Mesenchymal stem cell (in vitro differentiated cells and primary cell): ENCODE measurements at regions not wholly inside any gene's neighbourhood (a gene's known extent, or its start where the extent isn't known, plus 50 kb on each side); places are given as distances from the start of the nearest gene placed in this dataset.

Experiments used
- DNase-seq: peaks from one replicate; pipeline ENCODE4 v3.0.0-alpha.2; 2013
- H2AFZ ChIP-seq: one replicate; pipeline ENCODE4 v1.6.1; 2013; ENCODE audit warnings: low read depth, mild to moderate bottlenecking, control low read depth, inconsistent platforms, low read length, moderate library complexity
- H2AK5ac ChIP-seq: 2 replicates; pipeline ENCODE4 v1.6.1; 2013; ENCODE audit warnings: low read length, moderate library complexity, mild to moderate bottlenecking, inconsistent platforms; ENCODE audit not compliant: severe bottlenecking
- H2BK120ac ChIP-seq: one replicate; pipeline ENCODE4 v1.6.1; 2013; ENCODE audit warnings: low read depth, mild to moderate bottlenecking, inconsistent platforms, low read length, moderate library complexity
- H2BK12ac ChIP-seq, 2 experiments: one replicate each; pipeline ENCODE4 v1.6.1; 2013; ENCODE audit warnings: inconsistent platforms in 2 of 2, low read length in 2 of 2, mild to moderate bottlenecking in 2 of 2, moderate library complexity in 2 of 2, control low read depth in 1 of 2
- H2BK15ac ChIP-seq: one replicate; pipeline ENCODE4 v1.6.1; 2013; ENCODE audit warnings: mild to moderate bottlenecking, low read depth, inconsistent platforms; ENCODE audit not compliant: poor library complexity, severe bottlenecking
- H2BK5ac ChIP-seq: 2 replicates; pipeline ENCODE4 v1.6.1; 2013; ENCODE audit warnings: low read depth, mild to moderate bottlenecking, low read length, control low read depth, inconsistent platforms; ENCODE audit not compliant: poor library complexity, severe bottlenecking
- H3K14ac ChIP-seq, 2 experiments: one replicate each; pipeline ENCODE4 v1.6.1; 2013; ENCODE audit warnings: inconsistent platforms in 2 of 2, low read length in 2 of 2, control low read depth in 1 of 2, mild to moderate bottlenecking in 1 of 2, moderate library complexity in 1 of 2
- H3K18ac ChIP-seq, 2 experiments: one replicate each; pipeline ENCODE4 v1.6.1; 2013; ENCODE audit warnings: inconsistent platforms in 2 of 2, low read length in 2 of 2, control low read depth in 1 of 2, low read depth in 1 of 2, mild to moderate bottlenecking in 1 of 2
- H3K23ac ChIP-seq, 2 experiments: one replicate each; pipeline ENCODE4 v1.6.1; 2013; ENCODE audit warnings: inconsistent platforms in 2 of 2, low read length in 2 of 2, mild to moderate bottlenecking in 2 of 2, moderate library complexity in 2 of 2, control low read depth in 1 of 2
- H3K27ac ChIP-seq: 2 replicates; pipeline ENCODE4 v1.5.1; 2013; ENCODE audit warnings: mild to moderate bottlenecking, moderate library complexity, low read length, control low read depth, inconsistent platforms; ENCODE audit not compliant: poor library complexity, severe bottlenecking
- H3K27me3 ChIP-seq, 2 experiments: 2 replicates each; pipeline versions ENCODE4 v1.6.1 to v1.7.0; 2013; ENCODE audit warnings: low read length in 2 of 2, mild to moderate bottlenecking in 2 of 2, moderate library complexity in 2 of 2, control low read depth in 1 of 2, inconsistent platforms in 1 of 2; ENCODE audit not compliant: control insufficient read depth in 1 of 2, insufficient read depth in 1 of 2
- H3K36me3 ChIP-seq, 2 experiments: 2 replicates each; pipeline versions ENCODE4 v1.6.1 to v1.7.0; 2013; ENCODE audit warnings: low read length in 2 of 2, control low read depth in 1 of 2, inconsistent platforms in 1 of 2, low read depth in 1 of 2, mild to moderate bottlenecking in 1 of 2; ENCODE audit not compliant: insufficient read depth in 2 of 2, control insufficient read depth in 1 of 2
- H3K4ac ChIP-seq, 2 experiments: one replicate each; pipeline ENCODE4 v1.6.1; 2013; ENCODE audit warnings: inconsistent platforms in 2 of 2, low read length in 2 of 2, mild to moderate bottlenecking in 2 of 2, moderate library complexity in 2 of 2, control low read depth in 1 of 2, low read depth in 1 of 2
- H3K4me1 ChIP-seq: 2 replicates; pipeline ENCODE4 v1.6.1; 2013; ENCODE audit warnings: low read depth, low read length, control low read depth; ENCODE audit not compliant: control insufficient read depth, insufficient read depth
- H3K4me2 ChIP-seq: 2 replicates; pipeline ENCODE4 v1.6.1; 2013; ENCODE audit warnings: low read length, mild to moderate bottlenecking, inconsistent platforms; ENCODE audit not compliant: poor library complexity, severe bottlenecking
- H3K4me3 ChIP-seq, 2 experiments: 2 replicates each; pipeline versions ENCODE4 v1.5.1 to v1.7.0; 2013; ENCODE audit warnings: low read length in 2 of 2, mild to moderate bottlenecking in 2 of 2, control low read depth in 1 of 2, low read depth in 1 of 2; ENCODE audit not compliant: insufficient read depth in 1 of 2
- H3K79me1 ChIP-seq: replicated peaks from 2 replicates; pipeline ENCODE4 v1.6.1; 2013; ENCODE audit warnings: mild to moderate bottlenecking, control low read depth, low read length, inconsistent platforms; ENCODE audit not compliant: poor library complexity, severe bottlenecking
- H3K9ac ChIP-seq: 2 replicates; pipeline ENCODE4 v1.7.0; 2013; ENCODE audit warnings: mild to moderate bottlenecking, low read length, moderate library complexity
- H3K9me3 ChIP-seq: 2 replicates; pipeline ENCODE4 v1.7.0; 2013; ENCODE audit warnings: mild to moderate bottlenecking, low read length; ENCODE audit not compliant: control insufficient read depth
- H4K8ac ChIP-seq: one replicate; pipeline ENCODE4 v1.6.1; 2013; ENCODE audit warnings: inconsistent platforms, mild to moderate bottlenecking, low read length, moderate library complexity
- H4K91ac ChIP-seq: one replicate; pipeline ENCODE4 v1.6.1; 2013; ENCODE audit warnings: mild to moderate bottlenecking, low read length, inconsistent platforms
- WGBS: methylation state at CpG from one replicate; pipeline ENCODE4 v1.1.7; 2013; ENCODE audit warnings: mixed read lengths; 5-methylcytosine and 5-hydroxymethylcytosine counted together

- H3K23ac ChIP-seq: no peak overlapping the region
- H2AFZ ChIP-seq: no peak overlapping the region
- no peak overlapping the region for H4K8ac ChIP-seq
- H3K36me3 ChIP-seq: no peaks in the 10 kb centered on the region
- H3K27ac ChIP-seq: no peak overlapping the region
- no peak overlapping the region for H3K14ac ChIP-seq
- H3K9ac ChIP-seq: no peak overlapping the region
- no peaks in the 10 kb centered on the region for H3K27me3 ChIP-seq
- no peak overlapping the region for H3K4me3 ChIP-seq
- no peak overlapping the region for H2BK5ac ChIP-seq
- no peak overlapping the region for H3K18ac ChIP-seq
- no peak for DNase-seq
- no peaks in the 10 kb centered on the region for H3K4me1 ChIP-seq
- no peak overlapping the region for H3K4ac ChIP-seq
- no peak overlapping the region for H2BK12ac ChIP-seq
- H3K79me1 ChIP-seq: no peaks in the 10 kb centered on the region
- no peak overlapping the region for H2BK15ac ChIP-seq
- no peak overlapping the region for H3K4me2 ChIP-seq
- H2AK5ac ChIP-seq: no peak overlapping the region
- H4K91ac ChIP-seq: no peak overlapping the region
- no peak overlapping the region for H2BK120ac ChIP-seq
- no peaks in the 10 kb centered on the region for H3K9me3 ChIP-seq
- 83% methylated on average over 2 of the region's 3 CpGs for WGBS
Observed at GRCh38 chr16:7107436-7107835, 225.2 kb upstream of the RBFOX1 start.

DNA sequence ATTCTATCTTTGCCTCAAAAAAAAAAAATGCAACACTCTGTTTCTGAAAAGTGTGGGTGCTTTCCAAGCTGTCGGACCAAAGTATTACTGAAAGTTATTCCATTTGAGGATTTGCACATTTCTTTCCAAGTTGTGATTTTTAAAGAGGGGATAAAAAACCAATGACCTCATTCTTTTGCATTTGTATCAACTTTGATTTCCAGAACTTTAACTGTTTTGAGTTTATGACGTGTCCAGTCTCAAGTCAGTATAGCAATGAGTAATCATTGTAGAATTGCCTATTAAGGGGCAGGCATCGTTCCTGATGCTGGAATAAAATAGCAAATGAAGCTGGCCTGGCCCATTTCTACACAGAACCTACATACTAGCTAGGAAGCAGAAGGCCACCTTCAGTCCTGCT lies 229.6 kb upstream of the RBFOX1 start:
- Histone ChIP-seq H2BK5ac (no peak overlapping the region), H3K23ac (no peak overlapping the region), H2AFZ (no peak overlapping the region), H4K8ac (no peak overlapping the region), H3K4ac (no peak overlapping the region), H3K4me2 (no peak overlapping the region), H2BK15ac (no peak overlapping the region), H3K18ac (no peak overlapping the region), H3K9me3 (no peaks in the 10 kb centered on the region), H3K4me1 (no peaks in the 10 kb centered on the region), H3K27me3 (no peaks in the 10 kb centered on the region), H3K9ac (no peak overlapping the region), H3K14ac (no peak overlapping the region), H2BK120ac (no peak overlapping the region), H2AK5ac (no peak overlapping the region), H4K91ac (no peak overlapping the region), H2BK12ac (no peak overlapping the region), H3K36me3 (no peaks in the 10 kb centered on the region), H3K4me3 (no peak overlapping the region), H3K27ac (no peak overlapping the region), H3K79me1 (no peaks in the 10 kb centered on the region)
- 35% methylated on average over 2 of the region's 3 CpGs for WGBS
- no peak for DNase-seq

DNA sequence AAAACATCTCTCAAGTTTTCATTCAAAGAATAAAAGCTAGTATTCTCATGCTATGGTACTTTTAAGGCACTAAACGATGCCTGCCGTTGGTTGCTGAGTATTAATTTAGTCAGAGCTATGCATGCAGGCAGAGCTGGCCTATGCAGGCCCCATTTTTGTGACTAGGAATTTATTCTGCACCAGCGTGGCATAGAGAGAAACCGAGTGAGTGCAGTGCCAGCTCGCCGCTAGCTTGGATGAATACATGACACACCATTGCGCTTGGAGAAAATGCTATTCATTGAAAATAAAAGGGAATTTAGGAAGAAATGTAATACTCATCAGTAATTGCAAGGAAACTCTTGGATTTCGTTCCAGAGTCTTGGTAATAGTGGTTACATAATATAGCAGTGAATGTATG lies 231.6 kb upstream of the RBFOX1 start:
- Histone ChIP-seq H3K4me2 (no peak overlapping the region), H2BK120ac (no peak overlapping the region), H3K4ac (no peak overlapping the region), H4K8ac (no peak overlapping the region), H2AK5ac (no peak overlapping the region), H2BK5ac (no peak overlapping the region), H3K23ac (no peak overlapping the region), H3K27ac (no peak overlapping the region), H2BK15ac (no peak overlapping the region), H4K91ac (no peak overlapping the region), H3K14ac (no peak overlapping the region), H3K9ac (no peak overlapping the region), H3K27me3 (no peaks in the 10 kb centered on the region), H3K79me1 (no peaks in the 10 kb centered on the region), H2BK12ac (no peak overlapping the region), H3K9me3 (no peaks in the 10 kb centered on the region), H3K4me1 (no peaks in the 10 kb centered on the region), H2AFZ (no peak overlapping the region), H3K18ac (no peak overlapping the region), H3K4me3 (no peak overlapping the region), H3K36me3 (no peaks in the 10 kb centered on the region)
- WGBS: 65% methylated on average over 8 of the region's 8 CpGs
- DNase-seq: no peak

- Histone ChIP-seq H3K23ac (no peak overlapping the region), H3K9ac (no peak overlapping the region), H2AFZ (no peak overlapping the region), H3K4me3 (no peak overlapping the region), H2BK120ac (no peak overlapping the region), H3K4me2 (no peak overlapping the region), H2BK5ac (no peak overlapping the region), H2AK5ac (no peak overlapping the region), H3K27me3 (no peaks in the 10 kb centered on the region), H3K36me3 (no peaks in the 10 kb centered on the region), H2BK12ac (no peak overlapping the region), H4K8ac (no peak overlapping the region), H3K79me1 (no peaks in the 10 kb centered on the region), H3K9me3 (no peaks in the 10 kb centered on the region), H2BK15ac (no peak overlapping the region), H3K27ac (no peak overlapping the region), H3K4ac (no peak overlapping the region), H3K14ac (no peak overlapping the region), H3K18ac (no peak overlapping the region), H4K91ac (no peak overlapping the region), H3K4me1 (no peaks in the 10 kb centered on the region)
- WGBS: 19% methylated on average over 1 of the region's 1 CpG
- DNase-seq: no peak
Observed at GRCh38 chr16:7097518-7097917, 235.1 kb upstream of the RBFOX1 start.
